Ovary (tissue), 1 donor: ENCODE measurements at regions not wholly inside any gene's neighbourhood (a gene's known extent, or its start where the extent isn't known, plus 50 kb on each side); places are given as distances from the start of the nearest gene placed in this dataset.

Source experiments
- EP300 ChIP-seq: sonication (generic); formaldehyde crosslinking; IDR thresholded peaks from one replicate; pipeline ENCODE4 v1.6.1; 2017; ENCODE audit warnings: antibody characterized with exemption
- POLR2A ChIP-seq: fragments of 450-650 bp; IDR thresholded peaks from one replicate; pipeline ENCODE4 v1.6.1; 2017; ENCODE audit warnings: antibody characterized with exemption, mild to moderate bottlenecking, moderate library complexity

DNA sequence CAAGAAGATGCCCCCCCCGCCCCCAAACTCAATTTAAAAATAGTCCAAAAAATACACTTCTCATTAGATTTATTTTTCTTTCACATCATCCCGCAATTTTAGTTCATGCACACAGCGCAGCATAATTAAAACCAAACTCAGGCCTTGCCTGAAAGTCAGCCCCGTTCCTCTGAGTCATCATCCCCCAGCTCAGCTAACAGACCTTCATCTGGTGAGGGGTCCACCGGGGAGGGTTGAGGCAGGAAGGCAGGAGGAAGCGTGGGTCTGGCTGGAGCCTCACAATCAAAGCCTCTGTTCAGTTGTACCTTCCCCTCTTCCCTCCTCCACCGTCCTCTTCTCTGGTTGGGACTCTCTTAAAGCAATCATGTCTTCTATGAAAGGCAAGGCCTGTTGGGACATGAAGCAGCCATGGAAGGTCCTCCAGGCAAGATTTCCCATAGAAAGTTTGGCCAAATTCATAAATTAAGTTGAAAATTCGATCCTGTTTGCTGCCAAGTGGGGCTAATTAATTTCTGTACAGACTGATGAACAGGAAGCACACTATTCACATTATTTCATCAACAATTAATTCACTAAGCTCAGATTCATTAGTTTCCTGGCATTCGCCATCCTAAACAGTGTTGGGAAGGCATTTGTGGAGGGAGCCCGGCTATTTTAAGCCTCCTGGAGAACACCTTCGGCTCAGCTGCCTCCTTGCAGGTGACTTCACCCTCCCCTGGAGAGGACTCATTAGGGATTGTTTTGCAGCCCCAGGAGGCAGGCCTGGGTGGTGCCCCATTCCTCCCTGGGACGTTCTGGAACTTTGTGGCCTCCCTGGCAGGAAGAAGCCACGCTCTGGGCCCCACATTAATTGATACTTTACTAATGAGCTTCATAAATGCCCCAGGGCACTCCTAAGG, 72.3 kb upstream of the BNC1 start:
- no peak for TF ChIP-seq EP300
- no peak for TF ChIP-seq POLR2A
